ENCODE measurements at regions not wholly inside any gene's neighbourhood (a gene's known extent, or its start where the extent isn't known, plus 50 kb on each side); places are given as distances from the start of the nearest gene placed in this dataset.
"Not testable (repeated sequence)": the region's sequence is repeated elsewhere in the genome, so short reads cannot be mapped to it uniquely, and the experiment has no call there.

GRCh38 chr9:80995759-80996158, 693.6 kb downstream of the TLE1 start:
- H3K4me1 ChIP-seq (ENCODE audit: control insufficient read depth, insufficient read depth, low read length) = no peaks in the 10 kb centered on the region
- no peaks in the 10 kb centered on the region for H3K9me3 ChIP-seq (ENCODE audit: control insufficient read depth, insufficient read depth, low read depth, low read length)
- H3K4me3 ChIP-seq (ENCODE audit: low read depth, low read length) = no peak overlapping the region
- H3K9ac ChIP-seq (ENCODE audit: low read length) = no peak overlapping the region
- H3K27me3 ChIP-seq (ENCODE audit: control insufficient read depth, insufficient read depth, low read length) = no peaks in the 10 kb centered on the region
- no peaks in the 10 kb centered on the region for H3K36me3 ChIP-seq (ENCODE audit: control insufficient read depth, insufficient read depth, low read length)
- H3K27ac ChIP-seq (ENCODE audit: low read depth, low read length) = no peak overlapping the region

GRCh38 chr9:80994892-80995291, 694.5 kb downstream of the TLE1 start:
- no peak overlapping the region for H3K4me3 ChIP-seq (ENCODE audit: low read depth, low read length)
- H3K9me3 ChIP-seq (ENCODE audit: control insufficient read depth, insufficient read depth, low read depth, low read length) = no peaks in the 10 kb centered on the region
- H3K27me3 ChIP-seq (ENCODE audit: control insufficient read depth, insufficient read depth, low read length) = no peaks in the 10 kb centered on the region
- no peaks in the 10 kb centered on the region for H3K4me1 ChIP-seq (ENCODE audit: control insufficient read depth, insufficient read depth, low read length)
- H3K9ac ChIP-seq (ENCODE audit: low read length) = no peak overlapping the region
- no peak overlapping the region for H3K27ac ChIP-seq (ENCODE audit: low read depth, low read length)
- no peaks in the 10 kb centered on the region for H3K36me3 ChIP-seq (ENCODE audit: control insufficient read depth, insufficient read depth, low read length)

- H3K27me3 ChIP-seq (ENCODE audit: control insufficient read depth, insufficient read depth, low read length); H3K9me3 ChIP-seq (ENCODE audit: control insufficient read depth, insufficient read depth, low read depth, low read length); H3K9ac ChIP-seq (ENCODE audit: low read length); H3K36me3 ChIP-seq (ENCODE audit: control insufficient read depth, insufficient read depth, low read length); H3K4me1 ChIP-seq (ENCODE audit: control insufficient read depth, insufficient read depth, low read length); H3K4me3 ChIP-seq (ENCODE audit: low read depth, low read length); H3K27ac ChIP-seq (ENCODE audit: low read depth, low read length): not testable (repeated sequence)
These were observed 703.8 kb downstream of the TLE1 start for GRCh38 chr9:80985595-80985994.

GRCh38 chr9:80976403-80976802, 712.9 kb downstream of the TLE1 start:
- no peaks in the 10 kb centered on the region for H3K27me3 ChIP-seq (ENCODE audit: control insufficient read depth, insufficient read depth, low read length)
- no peak overlapping the region for H3K4me3 ChIP-seq (ENCODE audit: low read depth, low read length)
- no peaks in the 10 kb centered on the region for H3K4me1 ChIP-seq (ENCODE audit: control insufficient read depth, insufficient read depth, low read length)
- no peak overlapping the region for H3K9ac ChIP-seq (ENCODE audit: low read length)
- H3K27ac ChIP-seq (ENCODE audit: low read depth, low read length) = no peak overlapping the region
- H3K9me3 ChIP-seq (ENCODE audit: control insufficient read depth, insufficient read depth, low read depth, low read length) = peaks cover 23% of the 10 kb centered on the region
- no peaks in the 10 kb centered on the region for H3K36me3 ChIP-seq (ENCODE audit: control insufficient read depth, insufficient read depth, low read length)

- not testable (repeated sequence) for H3K27me3 ChIP-seq (ENCODE audit: control insufficient read depth, insufficient read depth, low read length); H3K27ac ChIP-seq (ENCODE audit: low read depth, low read length); H3K4me3 ChIP-seq (ENCODE audit: low read depth, low read length); H3K4me1 ChIP-seq (ENCODE audit: control insufficient read depth, insufficient read depth, low read length); H3K9ac ChIP-seq (ENCODE audit: low read length); H3K36me3 ChIP-seq (ENCODE audit: control insufficient read depth, insufficient read depth, low read length)
- peaks cover 22% of the 10 kb centered on the region for H3K9me3 ChIP-seq (ENCODE audit: control insufficient read depth, insufficient read depth, low read depth, low read length)
These were observed 719.0 kb downstream of the TLE1 start for GRCh38 chr9:80970377-80970776.

GRCh38 chr9:80968611-80969010, 720.7 kb downstream of the TLE1 start:
- peaks cover 9% of the 10 kb centered on the region for H3K9me3 ChIP-seq (ENCODE audit: control insufficient read depth, insufficient read depth, low read depth, low read length)
- H3K27me3 ChIP-seq (ENCODE audit: control insufficient read depth, insufficient read depth, low read length) = no peaks in the 10 kb centered on the region
- H3K27ac ChIP-seq (ENCODE audit: low read depth, low read length) = no peak overlapping the region

GRCh38 chr9:80964914-80965313, 724.4 kb downstream of the TLE1 start:
- Histone ChIP-seq H3K4me1 (ENCODE audit: control insufficient read depth, insufficient read depth, low read length) (no peaks in the 10 kb centered on the region), H3K9me3 (ENCODE audit: control insufficient read depth, insufficient read depth, low read depth, low read length) (peaks cover 3% of the 10 kb centered on the region; the same call in 1 of the 2 replicates), H3K4me3 (ENCODE audit: low read depth, low read length) (no peak overlapping the region), H3K27me3 (ENCODE audit: control insufficient read depth, insufficient read depth, low read length) (no peaks in the 10 kb centered on the region), H3K27ac (ENCODE audit: low read depth, low read length) (no peak overlapping the region), H3K36me3 (ENCODE audit: control insufficient read depth, insufficient read depth, low read length) (no peaks in the 10 kb centered on the region), H3K9ac (ENCODE audit: low read length) (no peak overlapping the region)

More at GRCh38 chr9:80968611-80969010, 720.7 kb downstream of the TLE1 start:
- no peak overlapping the region for H3K9ac ChIP-seq (ENCODE audit: low read length)
- H3K36me3 ChIP-seq (ENCODE audit: control insufficient read depth, insufficient read depth, low read length) = no peaks in the 10 kb centered on the region
- no peak overlapping the region for H3K4me3 ChIP-seq (ENCODE audit: low read depth, low read length)
- no peaks in the 10 kb centered on the region for H3K4me1 ChIP-seq (ENCODE audit: control insufficient read depth, insufficient read depth, low read length)

- H3K9ac ChIP-seq (ENCODE audit: low read length) = no peak overlapping the region
- no peaks in the 10 kb centered on the region for H3K27me3 ChIP-seq (ENCODE audit: control insufficient read depth, insufficient read depth, low read length)
- H3K27ac ChIP-seq (ENCODE audit: low read depth, low read length) = no peak overlapping the region
- no peaks in the 10 kb centered on the region for H3K36me3 ChIP-seq (ENCODE audit: control insufficient read depth, insufficient read depth, low read length)
- no peak overlapping the region for H3K4me3 ChIP-seq (ENCODE audit: low read depth, low read length)
- no peaks in the 10 kb centered on the region for H3K4me1 ChIP-seq (ENCODE audit: control insufficient read depth, insufficient read depth, low read length)
- peaks cover 3% of the 10 kb centered on the region; the same call in 1 of the 2 replicates for H3K9me3 ChIP-seq (ENCODE audit: control insufficient read depth, insufficient read depth, low read depth, low read length)
These were observed 725.0 kb downstream of the TLE1 start for GRCh38 chr9:80964374-80964773.

GRCh38 chr9:80957801-80958200, 731.5 kb downstream of the TLE1 start:
- Histone ChIP-seq H3K27me3 (ENCODE audit: control insufficient read depth, insufficient read depth, low read length) (no peaks in the 10 kb centered on the region), H3K27ac (ENCODE audit: low read depth, low read length) (no peak overlapping the region), H3K4me3 (ENCODE audit: low read depth, low read length) (no peak overlapping the region), H3K36me3 (ENCODE audit: control insufficient read depth, insufficient read depth, low read length) (no peaks in the 10 kb centered on the region), H3K9me3 (ENCODE audit: control insufficient read depth, insufficient read depth, low read depth, low read length) (peaks cover 3% of the 10 kb centered on the region; the same call in 1 of the 2 replicates), H3K9ac (ENCODE audit: low read length) (no peak overlapping the region), H3K4me1 (ENCODE audit: control insufficient read depth, insufficient read depth, low read length) (no peaks in the 10 kb centered on the region)

GRCh38 chr9:80954521-80954920, 734.8 kb downstream of the TLE1 start:
- no peak overlapping the region for H3K9ac ChIP-seq (ENCODE audit: low read length)
- no peak overlapping the region for H3K27ac ChIP-seq (ENCODE audit: low read depth, low read length)
- H3K36me3 ChIP-seq (ENCODE audit: control insufficient read depth, insufficient read depth, low read length) = no peaks in the 10 kb centered on the region
- H3K9me3 ChIP-seq (ENCODE audit: control insufficient read depth, insufficient read depth, low read depth, low read length) = no peaks in the 10 kb centered on the region
- no peaks in the 10 kb centered on the region for H3K27me3 ChIP-seq (ENCODE audit: control insufficient read depth, insufficient read depth, low read length)
- H3K4me3 ChIP-seq (ENCODE audit: low read depth, low read length) = no peak overlapping the region
- H3K4me1 ChIP-seq (ENCODE audit: control insufficient read depth, insufficient read depth, low read length) = no peaks in the 10 kb centered on the region

- Histone ChIP-seq H3K9me3 (ENCODE audit: control insufficient read depth, insufficient read depth, low read depth, low read length) (no peaks in the 10 kb centered on the region), H3K9ac (ENCODE audit: low read length) (no peak overlapping the region), H3K4me3 (ENCODE audit: low read depth, low read length) (no peak overlapping the region), H3K4me1 (ENCODE audit: control insufficient read depth, insufficient read depth, low read length) (no peaks in the 10 kb centered on the region), H3K27me3 (ENCODE audit: control insufficient read depth, insufficient read depth, low read length) (no peaks in the 10 kb centered on the region), H3K36me3 (ENCODE audit: control insufficient read depth, insufficient read depth, low read length) (no peaks in the 10 kb centered on the region), H3K27ac (ENCODE audit: low read depth, low read length) (no peak overlapping the region)
These were observed 736.9 kb downstream of the TLE1 start for GRCh38 chr9:80952363-80952922.

- no peak overlapping the region for H3K27ac ChIP-seq (ENCODE audit: low read depth, low read length)
- no peak overlapping the region for H3K9ac ChIP-seq (ENCODE audit: low read length)
- H3K9me3 ChIP-seq (ENCODE audit: control insufficient read depth, insufficient read depth, low read depth, low read length) = no peaks in the 10 kb centered on the region
- H3K36me3 ChIP-seq (ENCODE audit: control insufficient read depth, insufficient read depth, low read length) = no peaks in the 10 kb centered on the region
- no peaks in the 10 kb centered on the region for H3K4me1 ChIP-seq (ENCODE audit: control insufficient read depth, insufficient read depth, low read length)
- no peaks in the 10 kb centered on the region for H3K27me3 ChIP-seq (ENCODE audit: control insufficient read depth, insufficient read depth, low read length)
- no peak overlapping the region for H3K4me3 ChIP-seq (ENCODE audit: low read depth, low read length)
These were observed 737.7 kb downstream of the TLE1 start for GRCh38 chr9:80951675-80952074.
